MM.1S (cell line): ENCODE measurements at regions not wholly inside any gene's neighbourhood (a gene's known extent, or its start where the extent isn't known, plus 50 kb on each side); places are given as distances from the start of the nearest gene placed in this dataset.

ENCODE experiments used
- DNase-seq: peaks from one replicate; pipeline ENCODE4 v3.0.0-alpha.2; 2015
- H2AFZ ChIP-seq: fragments of 300-600 bp; sonication (generic); 2 replicates; pipeline ENCODE4 v1.6.0; 2016; ENCODE audit warnings: antibody characterized with exemption, low read length
- H3F3A ChIP-seq: fragments of 300-600 bp; sonication (generic); 2 replicates; pipeline ENCODE4 v1.6.1; 2016; ENCODE audit warnings: mild to moderate bottlenecking, antibody characterized with exemption, low read length, moderate library complexity, mixed read lengths; ENCODE audit not compliant: insufficient read depth
- H3K27ac ChIP-seq: fragments of 300-600 bp; sonication (generic); 2 replicates; pipeline ENCODE4 v1.5.1; 2016; ENCODE audit warnings: mild to moderate bottlenecking, low read length
- H3K27me3 ChIP-seq: fragments of 300-600 bp; sonication (generic); replicated peaks from 2 replicates; pipeline ENCODE4 v1.6.0; 2016; ENCODE audit warnings: low read length; ENCODE audit not compliant: insufficient read depth
- H3K36me3 ChIP-seq: fragments of 300-600 bp; sonication (generic); replicated peaks from 2 replicates; pipeline ENCODE4 v1.6.1; 2016; ENCODE audit warnings: mild to moderate bottlenecking, low read length, mixed read lengths; ENCODE audit not compliant: insufficient read depth
- H3K4me1 ChIP-seq: fragments of 300-600 bp; sonication (generic); 2 replicates; pipeline ENCODE4 v1.6.1; 2016; ENCODE audit warnings: low read length, mixed read lengths
- H3K4me2 ChIP-seq: fragments of 300-600 bp; sonication (generic); 2 replicates; pipeline ENCODE4 v1.6.0; 2016; ENCODE audit warnings: low read depth, low read length
- H3K4me3 ChIP-seq: fragments of 300-600 bp; sonication (generic); 2 replicates; pipeline ENCODE4 v1.5.1; 2016; ENCODE audit warnings: low read length, mixed read lengths
- H3K79me2 ChIP-seq: fragments of 300-600 bp; sonication (generic); 2 replicates; pipeline ENCODE4 v1.6.1; 2016; ENCODE audit warnings: mixed run types, low read length, mixed read lengths
- H3K9ac ChIP-seq: fragments of 300-600 bp; sonication (generic); 2 replicates; pipeline ENCODE4 v1.6.1; 2016; ENCODE audit warnings: low read length, mixed read lengths
- H3K9me2 ChIP-seq: fragments of 300-600 bp; sonication (generic); replicated peaks from 2 replicates; pipeline ENCODE4 v1.6.1; 2016; ENCODE audit warnings: mild to moderate bottlenecking, low read length, mixed read lengths; ENCODE audit not compliant: insufficient read depth
- H3K9me3 ChIP-seq: fragments of 300-600 bp; sonication (generic); replicated peaks from 2 replicates; pipeline ENCODE4 v1.6.1; 2016; ENCODE audit warnings: mild to moderate bottlenecking, low read length, mixed read lengths; ENCODE audit not compliant: insufficient read depth
- H4K20me1 ChIP-seq: fragments of 300-600 bp; sonication (generic); 2 replicates; pipeline ENCODE4 v1.6.1; 2016; ENCODE audit warnings: mild to moderate bottlenecking, low read length, moderate library complexity, mixed read lengths; ENCODE audit not compliant: insufficient read depth
- EZH2 ChIP-seq: fragments of 300-600 bp; sonication (generic); optimal IDR thresholded peaks from 2 replicates; pipeline ENCODE3; 2017; ENCODE audit warnings: low read depth, mild to moderate bottlenecking, antibody characterized with exemption, low read length, mixed read lengths
- EZH2phosphoT487 ChIP-seq: fragments of 300-600 bp; sonication (generic); IDR thresholded peaks from 2 replicates; pipeline ENCODE4 v1.6.1; 2018; ENCODE audit warnings: antibody characterized with exemption, low read length
- TF ChIP-seq, protein P1 (sequence below): fragments of 300-600 bp; sonication (generic); IDR thresholded peaks from 2 replicates; pipeline ENCODE4 v1.5.1; 2016; ENCODE audit warnings: antibody characterized with exemption, low read length, mixed read lengths

DNA sequence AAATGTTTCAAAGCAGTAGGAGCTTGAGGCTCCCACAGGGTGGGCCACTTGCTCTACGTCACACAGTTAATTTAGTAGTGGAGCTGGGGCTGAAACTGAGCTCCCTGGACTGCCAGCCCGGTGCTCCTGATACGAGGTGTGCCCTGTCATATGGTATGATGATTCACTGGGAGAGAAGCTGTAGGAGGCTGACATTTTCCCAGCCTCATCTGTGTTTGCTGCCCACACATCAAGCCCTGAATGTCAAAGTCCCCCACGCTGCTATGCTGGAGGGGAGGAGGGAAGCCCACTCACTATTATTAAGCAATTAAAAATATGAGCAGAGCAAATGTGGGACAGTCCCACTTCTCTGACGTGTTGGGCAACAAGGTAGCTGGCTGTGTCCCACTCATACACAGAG is 81.2 kb upstream of the SORCS3 start:
- Histone ChIP-seq H3F3A (no peaks in the 10 kb centered on the region), H3K4me2 (no peak overlapping the region), H3K27ac (no peak overlapping the region), H2AFZ (no peak overlapping the region), H3K27me3 (no peaks in the 10 kb centered on the region), H3K36me3 (no peaks in the 10 kb centered on the region), H3K4me3 (no peak overlapping the region), H3K79me2 (no peaks in the 10 kb centered on the region), H3K9me2 (no peaks in the 10 kb centered on the region), H4K20me1 (no peaks in the 10 kb centered on the region), H3K4me1 (no peaks in the 10 kb centered on the region), H3K9ac (no peak overlapping the region), H3K9me3 (no peaks in the 10 kb centered on the region)
- DNase-seq, result no peak
- TF ChIP-seq EZH2 (no peak), EZH2phosphoT487 (no peak)

DNA sequence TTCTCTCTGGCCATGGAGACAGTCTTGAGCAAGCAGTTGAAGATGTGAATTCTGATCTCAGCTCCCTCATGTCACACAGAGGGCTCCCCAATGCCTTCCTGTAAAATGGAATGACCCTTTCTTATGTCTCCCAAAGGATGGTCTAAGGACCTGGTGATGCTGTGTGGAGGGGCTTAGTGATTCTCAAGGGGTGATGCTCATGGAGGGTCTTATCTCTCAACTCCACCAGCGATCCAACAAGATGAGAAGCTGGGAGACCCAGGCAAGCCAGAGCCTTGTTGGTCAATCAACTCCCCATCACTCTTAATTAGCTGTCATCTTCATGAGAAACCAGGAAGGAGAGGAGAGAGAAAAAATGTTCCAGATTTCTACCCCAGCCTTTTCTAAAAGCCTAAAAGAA is 78.0 kb upstream of the SORCS3 start:
- H3K79me2 ChIP-seq, result no peaks in the 10 kb centered on the region
- TF ChIP-seq EZH2 (no peak), EZH2phosphoT487 (no peak)
- TF ChIP-seq, protein P1, sequence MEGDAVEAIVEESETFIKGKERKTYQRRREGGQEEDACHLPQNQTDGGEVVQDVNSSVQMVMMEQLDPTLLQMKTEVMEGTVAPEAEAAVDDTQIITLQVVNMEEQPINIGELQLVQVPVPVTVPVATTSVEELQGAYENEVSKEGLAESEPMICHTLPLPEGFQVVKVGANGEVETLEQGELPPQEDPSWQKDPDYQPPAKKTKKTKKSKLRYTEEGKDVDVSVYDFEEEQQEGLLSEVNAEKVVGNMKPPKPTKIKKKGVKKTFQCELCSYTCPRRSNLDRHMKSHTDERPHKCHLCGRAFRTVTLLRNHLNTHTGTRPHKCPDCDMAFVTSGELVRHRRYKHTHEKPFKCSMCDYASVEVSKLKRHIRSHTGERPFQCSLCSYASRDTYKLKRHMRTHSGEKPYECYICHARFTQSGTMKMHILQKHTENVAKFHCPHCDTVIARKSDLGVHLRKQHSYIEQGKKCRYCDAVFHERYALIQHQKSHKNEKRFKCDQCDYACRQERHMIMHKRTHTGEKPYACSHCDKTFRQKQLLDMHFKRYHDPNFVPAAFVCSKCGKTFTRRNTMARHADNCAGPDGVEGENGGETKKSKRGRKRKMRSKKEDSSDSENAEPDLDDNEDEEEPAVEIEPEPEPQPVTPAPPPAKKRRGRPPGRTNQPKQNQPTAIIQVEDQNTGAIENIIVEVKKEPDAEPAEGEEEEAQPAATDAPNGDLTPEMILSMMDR, result no peak
- no peaks in the 10 kb centered on the region for H3K9me2 ChIP-seq
- no peak overlapping the region for H2AFZ ChIP-seq
- H3K9ac ChIP-seq, result no peak overlapping the region
- no peaks in the 10 kb centered on the region for H3K36me3 ChIP-seq
- H3K9me3 ChIP-seq, result no peaks in the 10 kb centered on the region; the same call in 1 of the 2 replicates
- no peaks in the 10 kb centered on the region for H3K4me1 ChIP-seq
- no peak overlapping the region for H3K4me3 ChIP-seq
- H4K20me1 ChIP-seq, result no peaks in the 10 kb centered on the region
- H3K27ac ChIP-seq, result no peak overlapping the region
- H3K4me2 ChIP-seq, result no peak overlapping the region
- no peak for DNase-seq
- H3F3A ChIP-seq, result no peaks in the 10 kb centered on the region
- no peaks in the 10 kb centered on the region for H3K27me3 ChIP-seq

DNA sequence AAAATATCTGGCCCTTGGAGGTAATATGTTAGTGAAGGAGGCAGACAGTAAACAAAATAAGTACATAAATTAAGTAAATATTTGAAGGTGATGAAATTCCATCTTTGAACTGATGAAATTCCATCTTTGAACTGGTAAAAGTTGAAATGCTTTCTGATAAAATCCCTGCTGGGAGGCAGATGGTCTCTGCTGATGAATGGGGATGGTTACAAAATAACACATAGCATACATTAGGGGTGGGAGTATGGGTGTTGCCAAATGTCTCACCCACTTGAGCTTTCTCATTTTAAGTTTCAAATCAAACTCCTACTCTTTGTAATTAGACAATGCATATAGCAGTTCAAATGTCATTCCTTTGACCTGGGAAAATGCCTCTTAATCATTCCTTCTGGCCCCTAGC is 77.5 kb upstream of the SORCS3 start:
- no peak overlapping the region for H3K27ac ChIP-seq
- H3K4me3 ChIP-seq, result no peak overlapping the region
- DNase-seq, result no peak
- H2AFZ ChIP-seq, result no peak overlapping the region
- H3K9me2 ChIP-seq, result no peaks in the 10 kb centered on the region
- H3K4me1 ChIP-seq, result no peaks in the 10 kb centered on the region
- TF ChIP-seq EZH2phosphoT487 (no peak), EZH2 (no peak)
- TF ChIP-seq, protein P1, result no peak
- H3K36me3 ChIP-seq, result no peaks in the 10 kb centered on the region
- H3K9ac ChIP-seq, result no peak overlapping the region
- no peaks in the 10 kb centered on the region for H3K79me2 ChIP-seq
- H3K4me2 ChIP-seq, result no peak overlapping the region
- no peaks in the 10 kb centered on the region for H3K27me3 ChIP-seq
- no peaks in the 10 kb centered on the region for H4K20me1 ChIP-seq
- no peaks in the 10 kb centered on the region for H3F3A ChIP-seq
- no peaks in the 10 kb centered on the region; the same call in 1 of the 2 replicates for H3K9me3 ChIP-seq

DNA sequence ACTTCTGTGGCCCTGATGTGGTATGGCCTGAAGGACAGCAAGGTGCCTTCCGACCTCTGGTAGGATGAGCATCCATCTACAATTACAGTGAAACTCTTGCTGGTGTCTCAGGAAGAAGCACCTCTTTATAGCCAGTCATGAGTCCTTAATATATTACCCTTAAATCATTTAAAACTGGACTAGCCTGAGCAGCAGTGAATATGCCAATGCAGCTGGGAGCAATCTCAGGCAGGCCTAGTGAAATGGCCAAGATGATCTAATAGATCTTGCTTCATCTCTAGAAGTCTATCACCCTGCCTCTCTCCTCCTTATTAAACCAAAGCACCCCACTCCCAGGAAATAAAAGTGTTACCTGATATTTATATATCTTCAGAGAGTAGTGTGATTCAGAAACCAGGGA is 66.7 kb upstream of the SORCS3 start:
- Histone ChIP-seq H3K9ac (no peak overlapping the region), H3K4me2 (no peak overlapping the region), H3K4me3 (no peak overlapping the region), H3K27ac (no peak overlapping the region), H3K9me2 (no peaks in the 10 kb centered on the region), H3K9me3 (no peaks in the 10 kb centered on the region), H4K20me1 (no peaks in the 10 kb centered on the region), H2AFZ (no peak overlapping the region), H3K36me3 (no peaks in the 10 kb centered on the region), H3K27me3 (no peaks in the 10 kb centered on the region), H3K4me1 (no peaks in the 10 kb centered on the region), H3K79me2 (no peaks in the 10 kb centered on the region), H3F3A (no peaks in the 10 kb centered on the region)
- no peak for DNase-seq
- TF ChIP-seq EZH2, result no peak
- TF ChIP-seq EZH2phosphoT487, result no peak
- TF ChIP-seq, protein P1, result no peak
